H9 (cell line): ENCODE measurements at regions not wholly inside any gene's neighbourhood (a gene's known extent, or its start where the extent isn't known, plus 50 kb on each side); places are given as distances from the start of the nearest gene placed in this dataset.

Experiments
- DNase-seq: peaks from one replicate; pipeline ENCODE4 v3.0.0-alpha.2; 2017
- H2AFZ ChIP-seq: one replicate; pipeline ENCODE4 v1.6.1; 2013; ENCODE audit warnings: mild to moderate bottlenecking, low read length, control low read depth, moderate library complexity
- H2AK5ac ChIP-seq: 2 replicates; pipeline ENCODE4 v1.6.1; 2013; ENCODE audit warnings: low read length, control low read depth, mixed read lengths; ENCODE audit not compliant: insufficient read length
- H2BK120ac ChIP-seq: one replicate; pipeline ENCODE4 v1.6.1; 2013; ENCODE audit warnings: low read depth, mild to moderate bottlenecking, low read length, control low read depth, inconsistent platforms; ENCODE audit not compliant: poor library complexity, severe bottlenecking
- H2BK12ac ChIP-seq: 2 replicates; pipeline ENCODE4 v1.6.1; 2013; ENCODE audit warnings: low read length, control low read depth, mixed read lengths, low read depth; ENCODE audit not compliant: insufficient read length
- H2BK15ac ChIP-seq: 2 replicates; pipeline ENCODE4 v1.6.1; 2013; ENCODE audit warnings: low read depth, low read length, control low read depth
- H2BK20ac ChIP-seq: one replicate; pipeline ENCODE4 v1.6.1; 2013; ENCODE audit warnings: low read depth, mild to moderate bottlenecking, low read length, control low read depth, inconsistent platforms; ENCODE audit not compliant: poor library complexity, severe bottlenecking
- H2BK5ac ChIP-seq: 2 replicates; pipeline ENCODE4 v1.6.1; 2013; ENCODE audit warnings: low read length, control low read depth, mixed read lengths; ENCODE audit not compliant: insufficient read length
- H3K14ac ChIP-seq: 2 replicates; pipeline ENCODE4 v1.6.1; 2013; ENCODE audit warnings: low read length, control low read depth; ENCODE audit not compliant: insufficient read depth
- H3K18ac ChIP-seq: 2 replicates; pipeline ENCODE4 v1.6.1; 2013; ENCODE audit warnings: low read depth, mild to moderate bottlenecking, mixed read lengths, low read length, control low read depth; ENCODE audit not compliant: insufficient read length
- H3K23ac ChIP-seq: 2 replicates; pipeline ENCODE4 v1.6.1; 2013; ENCODE audit warnings: low read length, control low read depth, mixed read lengths, low read depth; ENCODE audit not compliant: insufficient read length
- H3K23me2 ChIP-seq: 2 replicates; pipeline ENCODE4 v1.6.1; 2013; ENCODE audit warnings: low read depth, mild to moderate bottlenecking, mixed read lengths, low read length, control low read depth; ENCODE audit not compliant: insufficient read length, poor library complexity, severe bottlenecking
- H3K27ac ChIP-seq: 2 replicates; pipeline ENCODE4 v1.5.1; 2013; ENCODE audit warnings: low read length, control low read depth, mixed read lengths, low read depth; ENCODE audit not compliant: insufficient read length
- H3K27me3 ChIP-seq: 2 replicates; pipeline ENCODE4 v1.6.1; 2013; ENCODE audit warnings: low read length, control low read depth, inconsistent platforms; ENCODE audit not compliant: insufficient read depth
- H3K4ac ChIP-seq: 2 replicates; pipeline ENCODE4 v1.6.1; 2013; ENCODE audit warnings: low read depth, mild to moderate bottlenecking, control low read depth, inconsistent platforms, low read length, moderate library complexity
- H3K4me1 ChIP-seq: 2 replicates; pipeline ENCODE4 v1.6.1; 2013; ENCODE audit warnings: low read length, control low read depth, inconsistent platforms; ENCODE audit not compliant: insufficient read depth
- H3K4me2 ChIP-seq: 2 replicates; pipeline ENCODE4 v1.6.1; 2013; ENCODE audit warnings: low read length, control low read depth, mixed read lengths; ENCODE audit not compliant: insufficient read length, insufficient read depth
- H3K56ac ChIP-seq: 2 replicates; pipeline ENCODE4 v1.6.1; 2013; ENCODE audit warnings: low read depth, mild to moderate bottlenecking, mixed read lengths, low read length, control low read depth; ENCODE audit not compliant: insufficient read length
- H3K79me1 ChIP-seq: 2 replicates; pipeline ENCODE4 v1.6.1; 2013; ENCODE audit warnings: low read depth, mild to moderate bottlenecking, moderate library complexity, low read length, control low read depth, inconsistent platforms; ENCODE audit not compliant: insufficient read depth, poor library complexity, severe bottlenecking
- H3K79me2 ChIP-seq: 2 replicates; pipeline ENCODE4 v1.6.1; 2013; ENCODE audit warnings: low read length, control low read depth, inconsistent platforms; ENCODE audit not compliant: insufficient read depth
- H3K9ac ChIP-seq: 2 replicates; pipeline ENCODE4 v1.6.1; 2013; ENCODE audit warnings: low read length, control low read depth, mixed read lengths; ENCODE audit not compliant: insufficient read length; ENCODE audit errors: extremely low read depth
- H3K9me3 ChIP-seq: one replicate; pipeline ENCODE4 v1.6.1; 2013; ENCODE audit warnings: low read depth, low read length, inconsistent platforms; ENCODE audit not compliant: control insufficient read depth
- H3T11ph ChIP-seq: one replicate; pipeline ENCODE4 v1.6.1; 2013; ENCODE audit warnings: mild to moderate bottlenecking, low read length, control low read depth, inconsistent platforms
- H4K20me1 ChIP-seq: one replicate; pipeline ENCODE4 v1.6.1; 2013; ENCODE audit not compliant: control insufficient read depth, insufficient read length, insufficient read depth
- H4K5ac ChIP-seq: 2 replicates; pipeline ENCODE4 v1.6.1; 2013; ENCODE audit warnings: low read depth, mild to moderate bottlenecking, mixed read lengths, low read length, control low read depth; ENCODE audit not compliant: insufficient read length
- H4K8ac ChIP-seq: replicated peaks from 2 replicates; pipeline ENCODE4 v1.6.1; 2013; ENCODE audit warnings: low read length, control low read depth, mixed read lengths, low read depth; ENCODE audit not compliant: insufficient read length
- H4K91ac ChIP-seq: 2 replicates; pipeline ENCODE4 v1.6.1; 2013; ENCODE audit warnings: low read depth, mild to moderate bottlenecking, moderate library complexity, mixed read lengths, low read length, control low read depth; ENCODE audit not compliant: insufficient read length
- H3K27ac Mint-ChIP-seq, 3 experiments: 2 replicates in 2 of 3; 3 replicates in 1 of 3; pipeline ENCODE4 v1.8.0; 2020 to 2021; ENCODE audit warnings: mixed read lengths in 3 of 3, mild to moderate bottlenecking in 1 of 3, moderate library complexity in 1 of 3
- H3K27me3 Mint-ChIP-seq: 2 replicates; pipeline ENCODE4 v1.8.0; 2021; ENCODE audit warnings: low read depth, mild to moderate bottlenecking, moderate library complexity, mixed read lengths
- H3K36me3 Mint-ChIP-seq, 3 experiments: 2 replicates in 2 of 3; 3 replicates in 1 of 3; pipeline ENCODE4 v1.8.0; 2020 to 2021; ENCODE audit warnings: low read depth in 3 of 3, mixed read lengths in 3 of 3; ENCODE audit not compliant: insufficient read depth in 1 of 3
- H3K4me1 Mint-ChIP-seq, 2 experiments: 2 replicates each; pipeline ENCODE4 v1.8.0; 2020; ENCODE audit warnings: mixed read lengths in 2 of 2
- H3K4me3 Mint-ChIP-seq, 2 experiments: 2 replicates in 1 of 2; 3 replicates in 1 of 2; pipeline ENCODE4 v1.8.0; 2020 to 2021; ENCODE audit warnings: mild to moderate bottlenecking in 2 of 2, mixed read lengths in 2 of 2, moderate library complexity in 1 of 2
- H3K9me3 Mint-ChIP-seq, 2 experiments: 2 replicates in 1 of 2; 3 replicates in 1 of 2; pipeline ENCODE4 v1.8.0; 2020; ENCODE audit warnings: mild to moderate bottlenecking in 2 of 2, mixed read lengths in 2 of 2, moderate library complexity in 1 of 2
- WGBS: extraction: QIAGEN DNeasy Blood & Tissue Kit; methylation state at CpG from one replicate; pipeline ENCODE4 v1.1.7; 2013; ENCODE audit warnings: missing lambda C conversion rate, low lambda C conversion rate, mixed read lengths; ENCODE audit not compliant: insufficient read length; ENCODE audit errors: extremely low coverage; 5-methylcytosine and 5-hydroxymethylcytosine counted together
- TF ChIP-seq, protein P1 (sequence below): fragments of 200-600 bp; sonication (generic); conservative IDR thresholded peaks from 3 replicates; pipeline ENCODE4 v1.8.0; 2021; ENCODE audit warnings: antibody characterized with exemption, mild to moderate bottlenecking

DNA sequence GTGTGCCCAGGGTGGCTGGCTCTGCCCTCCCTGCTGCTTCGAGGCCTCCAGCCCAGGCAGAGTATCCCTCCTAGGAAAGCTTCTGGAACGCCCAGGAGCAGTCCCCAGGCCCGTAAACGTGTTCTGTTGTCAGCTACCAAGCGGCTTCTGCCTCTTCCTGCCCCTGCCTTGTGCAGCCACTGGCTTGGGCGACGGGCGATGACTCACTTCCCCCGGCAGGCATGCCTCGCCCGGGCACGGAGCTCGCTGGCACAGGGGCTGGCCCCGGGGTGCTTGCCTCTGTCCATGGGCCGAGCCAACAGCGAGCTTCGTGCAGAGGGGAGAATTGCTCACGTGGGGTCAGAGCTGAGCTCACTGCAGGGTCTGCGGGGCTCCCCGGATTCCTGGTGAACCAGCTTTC lies 86.7 kb upstream of the THBS2 start:
- Histone ChIP-seq H3K56ac (no peak overlapping the region), H2AFZ (no peak overlapping the region), H3K4me2 (no peak overlapping the region)

More for the DNA sequence above, 86.7 kb upstream of the THBS2 start:
- Histone ChIP-seq H4K8ac (no peak overlapping the region), H4K5ac (no peak overlapping the region), H2AK5ac (no peak overlapping the region), H2BK5ac (no peak overlapping the region), H3K9ac (no peak overlapping the region), H3K9me3 (no peaks in the 10 kb centered on the region), H2BK20ac (no peak overlapping the region), H3K14ac (no peak overlapping the region), H3K27ac (no peak overlapping the region), H4K20me1 (no peaks in the 10 kb centered on the region), H3K79me2 (no peaks in the 10 kb centered on the region), H3T11ph (no peak overlapping the region), H3K4ac (no peak overlapping the region), H2BK12ac (no peak overlapping the region), H3K27me3 (no peaks in the 10 kb centered on the region), H2BK120ac (no peak overlapping the region), H3K18ac (no peak overlapping the region), H3K79me1 (no peaks in the 10 kb centered on the region), H3K23me2 (peaks cover 2% of the 10 kb centered on the region), H2BK15ac (no peak overlapping the region), H4K91ac (no peak overlapping the region), H3K23ac (no peak overlapping the region), H3K4me1 (no peaks in the 10 kb centered on the region)
- H3K4me3 Mint-ChIP-seq, result no peak overlapping the region
- TF ChIP-seq, protein P1, sequence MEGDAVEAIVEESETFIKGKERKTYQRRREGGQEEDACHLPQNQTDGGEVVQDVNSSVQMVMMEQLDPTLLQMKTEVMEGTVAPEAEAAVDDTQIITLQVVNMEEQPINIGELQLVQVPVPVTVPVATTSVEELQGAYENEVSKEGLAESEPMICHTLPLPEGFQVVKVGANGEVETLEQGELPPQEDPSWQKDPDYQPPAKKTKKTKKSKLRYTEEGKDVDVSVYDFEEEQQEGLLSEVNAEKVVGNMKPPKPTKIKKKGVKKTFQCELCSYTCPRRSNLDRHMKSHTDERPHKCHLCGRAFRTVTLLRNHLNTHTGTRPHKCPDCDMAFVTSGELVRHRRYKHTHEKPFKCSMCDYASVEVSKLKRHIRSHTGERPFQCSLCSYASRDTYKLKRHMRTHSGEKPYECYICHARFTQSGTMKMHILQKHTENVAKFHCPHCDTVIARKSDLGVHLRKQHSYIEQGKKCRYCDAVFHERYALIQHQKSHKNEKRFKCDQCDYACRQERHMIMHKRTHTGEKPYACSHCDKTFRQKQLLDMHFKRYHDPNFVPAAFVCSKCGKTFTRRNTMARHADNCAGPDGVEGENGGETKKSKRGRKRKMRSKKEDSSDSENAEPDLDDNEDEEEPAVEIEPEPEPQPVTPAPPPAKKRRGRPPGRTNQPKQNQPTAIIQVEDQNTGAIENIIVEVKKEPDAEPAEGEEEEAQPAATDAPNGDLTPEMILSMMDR, result no peak
- no peak overlapping the region for H3K27ac Mint-ChIP-seq
- no peaks in the 10 kb centered on the region for H3K36me3 Mint-ChIP-seq
- H3K9me3 Mint-ChIP-seq, result no peaks in the 10 kb centered on the region
- peaks cover 3% of the 10 kb centered on the region; the same call in 1 of the 2 replicates for H3K27me3 Mint-ChIP-seq
- DNase-seq, result no peak
- WGBS, result no CpG with 5 or more reads among the region's 20 CpGs
- peaks cover 13% of the 10 kb centered on the region in 2 experiments for H3K4me1 Mint-ChIP-seq
